HG02763 (cell line): ENCODE measurements at regions not wholly inside any gene's neighbourhood (a gene's known extent, or its start where the extent isn't known, plus 50 kb on each side); places are given as distances from the start of the nearest gene placed in this dataset.

ENCODE experiments used
- ATAC-seq: cut with Tn5 transposase; IDR thresholded peaks from one replicate; pipeline ENCODE4 v1.9.1; 2021; ENCODE audit warnings: mild to moderate bottlenecking, moderate library complexity; ENCODE audit not compliant: unreplicated experiment

DNA sequence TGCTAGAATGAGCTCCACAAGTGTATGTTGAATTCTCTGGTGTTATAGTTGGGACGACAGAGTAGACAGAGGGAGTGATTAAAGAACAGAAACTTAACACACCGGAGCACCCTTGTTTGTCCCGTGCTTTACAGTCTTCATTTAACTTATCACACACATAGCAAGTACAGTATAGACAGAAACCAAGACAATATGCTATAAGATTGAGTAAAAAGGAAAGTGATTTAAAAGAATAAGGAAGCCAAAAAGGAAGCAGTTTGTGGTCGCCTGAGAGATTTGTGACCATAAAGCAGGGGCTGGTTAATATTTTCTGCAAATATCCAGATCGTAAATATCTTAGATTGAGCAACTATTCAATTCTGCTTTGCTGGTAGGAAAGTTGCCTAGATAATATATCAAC is 1128.4 kb downstream of the TSN start:
- no peak for ATAC-seq

DNA sequence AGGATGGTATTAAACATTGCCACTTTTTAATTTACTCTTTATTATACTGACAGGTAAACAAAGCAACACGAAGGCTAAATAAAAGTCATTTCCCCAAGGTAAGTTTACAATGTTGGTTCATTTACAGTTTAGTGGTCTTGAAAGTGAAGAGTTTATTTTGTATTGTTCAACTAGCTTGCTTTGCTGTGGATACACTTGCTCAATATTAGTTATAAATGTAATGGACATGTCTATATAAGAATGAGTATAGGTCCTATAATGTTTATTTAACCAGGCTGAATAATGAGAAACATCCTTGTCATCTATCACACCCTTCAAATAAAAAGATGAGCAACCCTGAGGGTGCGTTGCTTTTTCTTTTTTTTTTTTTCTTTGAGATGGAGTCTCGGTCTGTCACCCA is 1129.4 kb downstream of the TSN start:
- no peak for ATAC-seq

DNA sequence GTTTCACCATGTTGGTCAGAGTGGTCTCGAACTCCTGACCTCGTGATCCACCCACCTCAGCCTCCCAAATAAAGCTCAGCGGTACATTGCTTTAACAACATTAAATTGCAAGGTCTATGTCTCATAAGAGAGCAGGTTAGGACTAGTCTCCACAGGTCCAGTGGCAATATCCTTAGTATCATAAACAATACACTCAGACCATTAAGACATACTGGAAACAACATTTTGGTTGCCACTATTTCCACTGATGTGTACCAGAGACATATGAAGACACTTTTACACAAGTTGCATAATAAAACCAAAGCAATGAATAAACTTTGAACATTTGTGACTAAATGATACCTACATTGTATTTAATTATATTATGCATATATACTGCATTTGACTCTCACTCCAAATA is 1130.0 kb downstream of the TSN start:
- ATAC-seq: no peak

DNA sequence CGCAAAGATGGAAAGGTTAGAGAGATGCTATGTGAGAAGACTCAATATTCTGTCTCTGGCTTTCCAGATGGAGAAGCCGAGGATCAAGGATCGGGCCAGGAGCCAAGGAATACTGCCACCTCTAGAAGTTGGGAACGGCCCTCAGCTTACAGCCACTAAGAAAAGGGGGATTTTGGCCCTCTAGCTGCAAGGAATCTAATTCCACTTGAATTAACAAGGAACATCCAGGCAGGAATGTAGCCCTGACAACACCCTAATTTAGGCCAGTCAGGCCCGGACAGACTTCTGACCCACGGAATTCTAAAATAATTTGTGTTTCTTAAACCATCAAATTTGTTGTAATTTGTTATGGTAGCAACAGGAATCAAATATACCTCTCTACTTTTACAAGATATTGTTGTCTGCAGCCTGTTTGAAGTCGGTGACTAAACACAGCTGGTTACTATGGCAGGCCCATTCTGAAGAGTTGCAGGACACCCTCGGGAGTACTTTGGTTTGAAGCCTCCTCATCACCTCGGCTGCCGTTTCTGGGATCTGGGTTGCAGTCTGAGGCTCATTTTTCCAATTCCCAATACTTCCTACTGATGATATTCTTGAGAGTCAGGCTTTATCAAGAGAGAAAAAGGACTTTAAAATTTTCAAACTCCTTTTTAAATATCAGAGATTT is 1131.2 kb downstream of the TSN start:
- ATAC-seq: no peak

DNA sequence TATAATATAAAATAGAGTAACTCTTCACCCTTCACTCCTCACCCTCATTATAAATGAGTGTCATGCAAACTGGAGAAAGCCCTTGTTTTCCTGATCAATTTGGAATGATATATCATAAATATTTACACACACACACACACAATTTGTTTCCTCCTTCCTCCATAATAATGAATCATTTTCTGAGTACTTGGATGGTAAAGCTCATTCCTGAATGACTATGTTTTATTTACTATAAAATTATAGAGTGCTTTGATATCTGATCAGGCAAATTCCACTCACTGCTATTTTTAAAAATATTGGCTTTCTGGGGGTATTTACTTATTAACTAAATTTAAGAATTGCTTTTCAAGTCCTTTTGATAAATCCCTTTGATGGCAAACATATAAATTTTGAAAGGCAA is 1125.5 kb upstream of the CNTNAP5 start:
- ATAC-seq: no peak

DNA sequence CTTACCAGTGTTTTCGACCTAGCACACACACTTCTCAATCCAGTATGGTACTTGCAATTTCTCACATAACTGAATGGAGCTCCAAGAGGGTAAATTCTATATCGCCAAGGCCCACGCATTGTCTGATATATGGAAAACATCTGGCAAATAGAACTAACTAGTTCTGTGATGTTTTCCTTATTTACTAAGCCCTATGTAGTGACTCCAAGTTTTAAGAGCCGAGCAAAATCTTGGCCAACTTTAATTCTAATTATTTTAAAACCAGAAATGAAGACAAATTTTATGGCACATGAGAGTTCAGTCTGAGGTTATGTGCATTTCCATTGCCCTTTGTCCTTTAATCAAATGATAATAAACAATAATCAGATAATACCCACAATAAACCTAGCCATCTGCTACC is 1119.7 kb upstream of the CNTNAP5 start:
- ATAC-seq: no peak

DNA sequence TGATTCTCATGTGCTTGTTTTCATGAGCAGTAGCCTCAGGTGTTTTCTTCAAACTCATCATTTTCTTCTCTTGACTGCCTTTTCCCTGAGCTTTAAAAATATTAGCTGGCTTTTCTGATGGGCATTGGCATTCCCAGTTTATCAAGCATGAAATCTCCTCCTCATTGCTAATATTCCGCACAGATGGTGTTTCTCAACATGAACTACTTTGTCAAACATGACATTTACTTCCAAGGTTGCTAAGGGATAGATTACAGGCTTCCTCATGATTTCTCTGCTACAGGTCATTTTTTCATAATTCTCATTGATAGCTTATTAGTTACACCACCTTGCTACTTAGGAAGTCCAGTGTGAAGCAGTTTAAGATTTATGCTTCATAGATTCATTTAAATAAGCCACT is 1116.9 kb upstream of the CNTNAP5 start:
- ATAC-seq: no peak

DNA sequence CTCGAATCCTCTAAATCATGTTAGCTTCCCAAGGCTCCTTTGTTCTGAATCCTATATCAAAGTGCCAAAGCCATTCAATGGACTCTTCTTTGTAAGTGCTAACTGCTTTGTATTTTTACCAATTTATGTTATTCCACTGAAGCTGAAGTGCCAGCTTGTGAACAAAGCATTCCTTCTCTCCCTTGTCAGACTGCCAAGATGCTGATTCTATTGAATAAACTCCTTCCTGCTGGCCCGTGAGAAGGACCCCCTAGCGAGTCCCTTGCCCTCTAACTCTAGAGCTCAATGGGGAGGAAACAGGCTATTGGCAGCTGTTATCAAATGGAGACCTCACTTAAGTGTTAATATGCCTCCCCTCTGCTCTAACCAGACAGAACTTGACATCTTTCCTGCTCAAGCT is 1097.9 kb upstream of the CNTNAP5 start:
- ATAC-seq: no peak

DNA sequence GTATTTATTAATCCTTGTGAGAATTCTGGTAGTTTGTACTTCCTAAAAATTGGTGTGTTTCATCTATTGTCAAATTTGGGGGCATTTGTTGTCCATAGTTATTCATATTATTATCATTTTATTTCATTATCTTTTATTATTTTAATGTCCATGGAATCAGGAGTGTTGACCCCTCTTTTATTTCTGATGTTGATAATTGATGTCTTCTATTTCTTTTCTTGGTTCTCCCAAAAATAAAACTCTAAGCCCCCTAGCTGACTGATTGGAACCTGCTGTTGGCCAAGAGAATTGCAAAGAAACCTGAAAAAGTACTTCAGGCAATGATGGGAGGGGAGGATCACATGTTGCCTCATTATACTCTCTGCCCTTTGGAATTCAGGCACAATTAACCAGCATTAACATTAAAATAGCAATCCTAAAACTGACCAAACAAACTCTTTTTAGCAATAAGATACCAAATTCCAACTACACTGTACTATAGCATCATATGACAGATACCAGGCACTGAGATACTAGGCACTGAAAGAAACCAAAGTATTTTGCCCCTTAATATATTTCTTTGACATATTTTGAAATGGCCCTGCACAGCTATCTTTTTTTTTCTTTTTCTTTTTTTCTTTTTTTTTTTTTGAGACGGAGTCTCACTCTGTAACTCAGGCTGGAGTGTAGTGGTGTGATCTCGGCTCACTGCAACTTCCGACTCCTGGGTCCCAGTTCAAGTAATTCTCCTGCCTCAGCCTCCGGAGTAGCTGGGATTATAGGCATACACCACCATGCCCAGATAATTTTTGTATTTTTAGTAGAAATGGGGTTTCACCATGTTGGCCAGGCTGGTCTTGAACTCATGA is 1097.2 kb upstream of the CNTNAP5 start:
- no peak for ATAC-seq

DNA sequence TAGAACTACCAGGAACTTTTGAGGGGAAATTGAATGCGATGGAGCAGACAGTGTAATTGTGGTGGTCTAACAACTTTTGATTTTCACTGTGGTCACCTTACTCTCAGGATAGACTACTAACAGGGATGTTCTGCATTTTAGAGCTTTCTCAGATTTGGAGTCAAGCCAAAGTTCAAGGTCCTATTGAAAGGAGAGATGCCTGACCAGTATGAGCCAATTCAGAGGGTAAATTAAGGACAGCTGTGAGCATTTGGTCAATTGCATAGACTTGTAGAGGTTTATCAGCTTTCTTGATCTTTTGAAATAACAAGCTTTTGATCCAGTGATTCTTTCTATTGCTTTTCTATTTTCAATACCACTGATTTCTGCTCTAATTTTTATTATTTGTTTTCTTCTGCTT is 1095.7 kb upstream of the CNTNAP5 start:
- ATAC-seq: no peak

DNA sequence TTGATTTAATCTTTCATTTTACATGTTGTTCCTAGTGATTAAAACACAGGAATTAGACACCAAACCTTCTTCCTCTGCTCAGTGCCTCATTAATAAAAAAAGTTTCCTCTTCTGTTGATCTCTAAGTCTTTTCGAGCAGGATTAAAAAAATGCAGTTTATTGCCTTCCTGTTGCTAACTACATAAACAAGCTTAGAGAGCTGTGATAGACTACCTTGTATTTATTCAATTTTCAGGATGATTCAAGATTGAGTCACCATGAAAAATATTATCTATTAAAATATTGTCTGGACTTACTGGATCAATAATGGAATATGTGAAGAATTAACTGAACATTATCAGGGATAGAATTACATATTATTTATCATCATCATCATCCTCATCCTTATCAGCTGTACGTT is 1089.6 kb upstream of the CNTNAP5 start:
- no peak for ATAC-seq

DNA sequence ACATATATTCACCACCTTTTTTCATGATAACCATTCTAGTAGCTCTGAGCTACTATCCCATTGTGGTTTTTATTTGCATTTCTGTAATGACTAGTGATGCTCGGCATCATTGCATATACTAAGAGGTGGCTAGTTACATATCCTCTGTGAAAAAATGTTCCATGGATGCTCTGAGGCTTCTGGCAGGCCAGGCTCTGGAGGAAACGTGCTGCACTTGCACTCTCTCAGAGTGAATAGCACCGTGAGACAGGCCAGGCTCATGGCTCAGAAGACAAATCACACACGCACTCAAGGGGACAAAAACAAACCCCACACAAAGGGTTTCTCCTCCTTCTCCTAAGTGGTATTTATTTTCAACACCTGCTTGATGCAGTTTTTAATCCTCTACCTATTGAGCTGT is 1085.3 kb upstream of the CNTNAP5 start:
- ATAC-seq: no peak

DNA sequence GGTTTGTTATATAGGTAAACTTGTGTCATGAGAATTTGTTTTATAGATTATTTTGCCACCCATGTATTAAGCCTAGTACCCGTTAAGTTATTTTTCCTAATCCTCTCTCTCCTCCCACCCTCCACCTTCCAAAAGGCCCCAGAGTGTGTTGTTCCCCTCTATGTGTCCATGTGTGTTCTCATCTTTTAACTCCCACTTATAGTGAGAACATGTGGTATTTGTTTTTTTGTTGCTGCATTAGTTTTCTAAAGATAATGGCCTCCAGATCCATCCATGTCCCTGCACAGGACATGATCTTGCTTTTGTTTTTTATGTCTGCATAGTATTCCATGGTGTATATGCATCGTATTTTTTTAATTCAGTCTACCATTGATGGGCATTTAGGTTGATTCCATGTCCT is 1075.6 kb upstream of the CNTNAP5 start:
- ATAC-seq: no peak

DNA sequence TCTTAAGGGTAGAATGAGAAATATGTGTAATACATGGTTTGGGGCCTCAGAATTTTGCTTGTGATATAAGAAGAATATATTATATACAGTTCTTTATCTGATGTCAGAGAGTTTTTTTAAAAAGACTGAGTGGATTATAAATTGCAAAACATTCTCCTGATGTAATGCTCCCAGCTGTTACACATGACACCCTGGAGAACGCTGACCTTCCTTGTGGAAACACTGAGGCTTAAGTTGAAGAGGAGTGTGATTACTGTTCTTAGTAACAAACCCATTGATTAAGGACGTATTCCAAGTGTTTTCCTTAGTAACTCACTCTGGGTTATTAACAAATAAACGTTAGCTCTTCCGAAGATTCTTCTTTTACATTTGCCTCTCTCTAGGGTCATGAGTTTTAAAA is 1069.3 kb upstream of the CNTNAP5 start:
- ATAC-seq: no peak

DNA sequence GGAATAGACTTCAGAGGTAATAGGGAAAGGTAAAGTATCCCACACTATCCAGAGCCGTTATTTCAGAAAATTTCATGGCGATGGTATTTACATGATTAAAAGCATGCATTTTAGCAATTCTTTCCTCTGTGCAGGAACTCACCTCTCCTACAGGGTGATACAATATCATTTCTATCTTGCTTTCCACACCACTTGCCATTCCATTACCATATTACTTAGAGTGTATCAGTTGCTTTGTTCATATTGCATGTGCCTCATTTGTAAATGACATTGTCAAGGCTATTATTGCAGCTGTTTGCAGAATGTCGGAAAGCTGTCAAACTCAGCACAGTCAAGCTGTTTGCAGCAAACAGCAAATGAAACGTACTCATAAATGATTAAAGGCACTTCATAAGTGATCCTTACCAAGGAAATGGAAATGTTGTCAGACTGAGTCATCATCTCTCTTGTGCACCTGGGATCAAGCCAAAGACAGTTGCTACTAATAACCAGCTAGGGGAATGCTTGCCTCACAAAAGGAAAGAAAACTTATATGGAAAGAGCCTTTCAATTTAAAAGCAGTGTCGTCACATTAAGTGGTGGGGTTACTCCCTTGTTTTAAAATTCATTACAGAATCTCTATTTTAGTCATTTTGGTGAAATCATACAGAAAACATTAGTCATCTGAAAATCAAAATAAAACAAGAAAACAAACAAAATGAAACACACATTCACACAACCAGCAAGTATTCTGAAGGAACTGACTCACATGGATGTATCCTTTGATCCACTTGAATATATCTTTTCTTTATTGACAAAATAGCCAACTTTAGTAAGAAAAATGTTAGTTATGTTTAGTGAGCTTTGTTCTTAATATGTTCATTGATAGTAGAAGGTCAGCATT is 1064.1 kb upstream of the CNTNAP5 start:
- ATAC-seq: no peak

DNA sequence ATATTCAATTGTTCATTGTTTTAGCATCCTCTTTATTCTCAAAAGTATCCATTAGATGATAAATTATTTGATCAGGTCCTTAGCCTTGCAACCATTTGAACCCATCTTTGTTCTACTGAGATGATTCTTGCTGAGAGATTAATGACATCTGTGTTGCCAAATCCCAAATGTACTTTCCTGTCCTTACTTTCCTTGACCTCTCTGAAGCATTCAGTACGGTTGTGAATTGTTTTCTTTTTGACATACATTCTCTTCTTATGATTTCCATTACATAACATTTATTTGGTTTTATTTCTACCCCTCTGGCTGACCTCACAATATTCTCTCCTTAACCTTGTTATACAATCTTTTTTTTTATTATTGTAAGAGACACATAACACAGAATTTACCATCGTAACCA is 1058.6 kb upstream of the CNTNAP5 start:
- no peak for ATAC-seq

DNA sequence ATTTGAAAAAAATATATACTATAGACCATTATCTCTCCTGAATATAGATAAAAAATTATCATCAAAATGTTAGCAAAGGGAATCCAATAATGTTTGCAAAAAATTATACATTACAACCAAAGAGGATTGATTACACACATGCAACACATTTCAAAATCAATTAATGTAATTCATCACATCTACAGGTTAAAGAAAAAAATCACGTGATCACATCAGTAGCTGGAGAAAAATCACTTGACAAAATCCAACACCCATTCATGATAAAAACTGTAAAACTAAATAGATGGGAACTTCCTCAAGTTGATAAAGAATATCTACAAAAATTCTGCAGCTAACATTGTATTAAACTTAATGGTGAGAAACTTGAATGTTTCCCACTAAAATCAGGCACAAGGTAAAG is 1047.5 kb upstream of the CNTNAP5 start:
- no peak for ATAC-seq

DNA sequence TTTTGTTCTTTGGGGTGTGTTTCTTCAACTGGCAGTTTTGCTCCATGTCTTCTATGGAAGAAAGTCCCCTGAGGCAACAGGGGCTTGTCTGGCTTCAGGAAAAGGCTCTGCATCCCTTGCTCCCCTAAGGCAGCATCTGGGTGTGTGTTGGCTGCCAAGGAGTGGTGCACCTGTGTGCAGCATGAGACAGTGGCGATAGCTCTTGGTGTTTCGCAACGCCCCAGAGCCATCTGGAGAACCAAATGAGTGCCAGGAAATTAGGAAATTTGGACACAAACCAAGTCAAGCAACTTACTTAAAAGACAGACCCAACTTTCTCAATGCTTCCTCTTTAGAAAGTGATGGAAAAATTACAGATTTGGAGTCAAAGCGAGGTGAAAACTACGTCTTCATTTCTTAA is 1044.4 kb upstream of the CNTNAP5 start:
- ATAC-seq: no peak

DNA sequence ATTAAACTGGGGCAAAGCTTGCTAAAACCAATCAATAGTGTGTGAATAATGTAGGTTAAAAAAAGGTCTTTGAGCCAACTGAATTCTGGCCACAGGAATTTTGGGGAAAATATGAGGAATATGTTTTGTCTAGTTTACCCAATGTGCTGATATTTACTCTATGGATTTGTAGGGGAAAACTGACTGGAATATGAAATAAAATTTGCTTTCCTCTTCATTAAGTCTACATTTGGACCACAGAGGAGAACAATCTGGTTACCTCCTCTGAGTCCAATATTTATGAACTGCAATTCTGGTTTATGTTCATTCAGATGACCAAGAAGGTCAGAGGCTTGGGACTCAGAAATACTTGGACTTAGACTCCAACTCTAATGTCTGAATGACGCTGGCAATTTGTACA is 1042.2 kb upstream of the CNTNAP5 start:
- no peak for ATAC-seq

DNA sequence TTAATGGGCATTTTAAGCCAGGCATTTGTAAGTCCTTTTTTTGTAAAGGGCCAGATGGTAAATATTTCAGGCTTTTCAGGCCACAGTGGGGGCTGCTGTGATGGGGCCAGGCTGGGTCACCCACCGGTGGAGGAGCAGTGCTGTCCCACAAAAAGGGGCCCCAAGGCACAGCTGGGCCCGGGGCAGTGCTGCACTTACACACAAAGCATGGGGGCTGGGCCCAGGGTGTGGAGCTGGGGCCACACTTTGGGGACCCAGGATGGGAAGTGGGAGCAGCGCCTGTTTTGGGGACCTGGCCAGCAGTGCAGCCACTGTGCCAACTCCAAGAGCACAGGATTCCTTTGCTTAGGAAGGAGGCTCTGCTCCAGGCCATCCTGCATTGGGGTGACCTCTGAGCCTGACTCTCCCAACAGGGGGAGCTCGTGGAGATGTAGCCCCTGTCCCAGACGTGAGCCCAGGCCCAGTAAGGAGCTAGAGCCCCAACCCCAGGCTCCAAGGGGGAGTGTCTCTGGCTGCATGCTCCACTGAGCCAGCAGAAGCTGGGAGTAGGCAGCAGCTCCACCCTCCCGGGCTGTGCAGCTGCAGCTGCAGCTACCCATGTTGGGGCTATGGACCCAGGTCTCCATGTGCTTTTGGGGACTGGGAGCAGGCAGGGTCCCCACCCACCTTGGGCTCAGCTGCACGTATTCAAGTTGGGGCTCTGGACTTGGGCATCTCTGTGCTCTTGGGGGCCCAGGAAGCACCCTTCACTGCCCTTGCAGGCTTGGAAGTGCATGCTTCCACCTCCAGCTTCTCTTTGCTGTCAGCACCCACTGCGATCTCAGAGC is 1036.5 kb upstream of the CNTNAP5 start:
- ATAC-seq: no peak

DNA sequence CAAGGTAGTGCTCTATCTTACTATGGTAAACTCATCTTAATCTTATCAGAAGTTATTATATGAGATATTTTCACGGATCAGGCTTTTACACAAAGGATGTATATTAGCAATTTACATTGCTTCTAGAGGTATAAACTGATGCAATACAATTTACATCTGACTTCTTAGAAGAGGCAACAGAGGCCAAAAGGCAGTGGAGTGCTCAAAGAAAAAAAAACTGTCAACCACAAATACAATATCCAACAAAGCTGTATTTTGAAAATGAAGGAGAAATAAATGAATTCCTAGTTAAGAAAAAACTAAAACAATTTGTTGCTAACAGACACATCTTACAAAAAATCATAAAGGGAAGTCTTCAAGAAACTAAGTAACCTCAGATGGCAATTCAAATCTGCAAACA is 1031.5 kb upstream of the CNTNAP5 start:
- no peak for ATAC-seq
